ENCODE measurements at regions not wholly inside any gene's neighbourhood (a gene's known extent, or its start where the extent isn't known, plus 50 kb on each side); places are given as distances from the start of the nearest gene placed in this dataset.
"Not testable (repeated sequence)": the region's sequence is repeated elsewhere in the genome, so short reads cannot be mapped to it uniquely, and the experiment has no call there.

GRCh38 chr20:30316532-30317299 lies 940.7 kb upstream of the DEFB115 start:
- TF ChIP-seq CTCF, POLR2A (IDR thresholded peaks at IDR 0.05): not testable (repeated sequence)
